ENCODE measurements at regions not wholly inside any gene's neighbourhood (a gene's known extent, or its start where the extent isn't known, plus 50 kb on each side); places are given as distances from the start of the nearest gene placed in this dataset.

- no peak overlapping the region for H3K27ac ChIP-seq (ENCODE audit: low read depth in 1 of 2, low read length in 2 of 2)
- H3K4me3 Mint-ChIP-seq = no peak overlapping the region
- H3K79me2 ChIP-seq (ENCODE audit: insufficient read depth, low read length) = no peaks in the 10 kb centered on the region
- WGBS (ENCODE audit: insufficient coverage) = no CpG with 5 or more reads among the region's 3 CpGs
- H3K9ac ChIP-seq (ENCODE audit: insufficient read depth, low read length, poor library complexity, severe bottlenecking) = no peak overlapping the region
- no peak overlapping the region for H3K27ac Mint-ChIP-seq
- intact Hi-C loops (cut with micrococcal nuclease) = loop anchor here in 1 of 2 donors (5.0 kb wide), 1 partner anchor 134 kb away; no protein-coding TSS in a partner anchor
- H3K36me3 Mint-ChIP-seq = no peaks in the 10 kb centered on the region
- no peak for DNase-seq
- peaks cover 0 to 5% (median 4%) of the 10 kb centered on the region in 3 donors for H3K27me3 Mint-ChIP-seq (ENCODE audit: low read depth in 3 of 3)
- H2AFZ ChIP-seq (ENCODE audit: insufficient read depth, low read depth, low read length, poor library complexity, severe bottlenecking) = no peak overlapping the region
- no peaks in the 10 kb centered on the region for H3K27me3 ChIP-seq (ENCODE audit: control insufficient read depth in 2 of 2, insufficient read depth in 2 of 2, low read length in 2 of 2)
- H3K9me3 ChIP-seq (replicated peaks in 1 of 2; ENCODE audit: control insufficient read depth in 1 of 2, insufficient read depth in 1 of 2, low read length in 2 of 2) = no peaks in the 10 kb centered on the region
- H3K4me3 ChIP-seq (replicated peaks in 1 of 3; ENCODE audit: low read depth in 2 of 3, low read length in 3 of 3) = no peak overlapping the region
- no peaks in the 10 kb centered on the region for H4K20me1 ChIP-seq (ENCODE audit: insufficient read depth, low read length)
- TF ChIP-seq CTCF (IDR thresholded peaks at IDR 0.05) = no peak
- H3K4me1 ChIP-seq (ENCODE audit: control insufficient read depth in 1 of 2, insufficient read depth in 2 of 2, low read length in 2 of 2) = no peaks in the 10 kb centered on the region
- no peaks in the 10 kb centered on the region for H3K4me1 Mint-ChIP-seq
- no peaks in the 10 kb centered on the region for H3K36me3 ChIP-seq (replicated peaks in 1 of 2; ENCODE audit: control insufficient read depth in 1 of 2, insufficient read depth in 2 of 2, low read length in 2 of 2)
- H3K4me2 ChIP-seq (replicated peaks; ENCODE audit: extremely low read depth, low read length, poor library complexity, severe bottlenecking) = no peak overlapping the region
- no peaks in the 10 kb centered on the region for H3K9me3 Mint-ChIP-seq
These were observed 96.9 kb upstream of the NT5E start for GRCh38 chr6:85353012-85353411.

GRCh38 chr6:85348643-85349042 is 101.2 kb upstream of the NT5E start:
- peaks cover 1 to 10% (median 4%) of the 10 kb centered on the region in 3 donors for H3K27me3 Mint-ChIP-seq (ENCODE audit: low read depth in 3 of 3)
- no peaks in the 10 kb centered on the region for H3K79me2 ChIP-seq (ENCODE audit: insufficient read depth, low read length)
- H3K36me3 Mint-ChIP-seq = no peaks in the 10 kb centered on the region
- TF ChIP-seq CTCF (IDR thresholded peaks at IDR 0.05) = no peak
- H3K9me3 ChIP-seq (replicated peaks in 1 of 2; ENCODE audit: control insufficient read depth in 1 of 2, insufficient read depth in 1 of 2, low read length in 2 of 2) = no peaks in the 10 kb centered on the region
- WGBS (ENCODE audit: insufficient coverage) = 73% methylated on average over 2 of the region's 5 CpGs
- no peak overlapping the region for H2AFZ ChIP-seq (ENCODE audit: insufficient read depth, low read depth, low read length, poor library complexity, severe bottlenecking)
- no peak overlapping the region for H3K27ac Mint-ChIP-seq
- H3K27me3 ChIP-seq (ENCODE audit: control insufficient read depth in 2 of 2, insufficient read depth in 2 of 2, low read length in 2 of 2) = no peaks in the 10 kb centered on the region
- no peaks in the 10 kb centered on the region for H3K4me1 ChIP-seq (ENCODE audit: control insufficient read depth in 1 of 2, insufficient read depth in 2 of 2, low read length in 2 of 2)
- no peak overlapping the region for H3K9ac ChIP-seq (ENCODE audit: insufficient read depth, low read length, poor library complexity, severe bottlenecking)
- H3K4me2 ChIP-seq (replicated peaks; ENCODE audit: extremely low read depth, low read length, poor library complexity, severe bottlenecking) = no peak overlapping the region
- H3K4me3 ChIP-seq (replicated peaks in 1 of 3; ENCODE audit: low read depth in 2 of 3, low read length in 3 of 3) = no peak overlapping the region
- no peaks in the 10 kb centered on the region for H3K36me3 ChIP-seq (replicated peaks in 1 of 2; ENCODE audit: control insufficient read depth in 1 of 2, insufficient read depth in 2 of 2, low read length in 2 of 2)
- no peak overlapping the region for H3K27ac ChIP-seq (ENCODE audit: low read depth in 1 of 2, low read length in 2 of 2)
- peaks cover 0 to 3% (median 0%) of the 10 kb centered on the region in 7 donors for H3K9me3 Mint-ChIP-seq
- intact Hi-C loops (cut with micrococcal nuclease) = no loop called here
- DNase-seq = no peak
- H3K4me3 Mint-ChIP-seq = no peak overlapping the region
- H4K20me1 ChIP-seq (ENCODE audit: insufficient read depth, low read length) = no peaks in the 10 kb centered on the region
- no peaks in the 10 kb centered on the region for H3K4me1 Mint-ChIP-seq

All from CD14-positive monocyte (primary cell).